GM23338 (cell line): ENCODE measurements at regions not wholly inside any gene's neighbourhood (a gene's known extent, or its start where the extent isn't known, plus 50 kb on each side); places are given as distances from the start of the nearest gene placed in this dataset.

ENCODE experiments used
- ATAC-seq: fragments of 200-7000 bp; cut with Tn5 transposase; 3 replicates; pipeline ENCODE4 v1.9.1; 2020
- DNase-seq: peaks from one replicate; pipeline ENCODE4 v3.0.0-alpha.2; 2015; ENCODE audit warnings: low spot score
- H2AFZ ChIP-seq: fragments of 200-600 bp; sonication (generic); 2 replicates; pipeline ENCODE4 v1.8.0; 2016; ENCODE audit warnings: antibody characterized with exemption, mild to moderate bottlenecking, moderate library complexity
- H3F3A ChIP-seq: fragments of 200-600 bp; sonication (generic); replicated peaks from 2 replicates; pipeline ENCODE4 v1.8.0; 2017; ENCODE audit warnings: antibody characterized with exemption, mixed run types, low read depth
- H3K27ac ChIP-seq: fragments of 200-600 bp; sonication (generic); 2 replicates; pipeline ENCODE4 v1.6.1; 2016; ENCODE audit warnings: low read depth
- H3K27me3 ChIP-seq: fragments of 200-600 bp; sonication (generic); 2 replicates; pipeline ENCODE4 v1.8.0; 2016; ENCODE audit warnings: mild to moderate bottlenecking, mixed run types, moderate library complexity; ENCODE audit not compliant: insufficient read depth
- H3K36me3 ChIP-seq: fragments of 200-600 bp; sonication (generic); 2 replicates; pipeline ENCODE4 v1.8.0; 2016; ENCODE audit warnings: mild to moderate bottlenecking; ENCODE audit not compliant: insufficient read depth
- H3K4me1 ChIP-seq: fragments of 200-600 bp; sonication (generic); 2 replicates; pipeline ENCODE4 v1.8.0; 2016; ENCODE audit warnings: mild to moderate bottlenecking, moderate library complexity; ENCODE audit not compliant: insufficient read depth
- H3K4me2 ChIP-seq: fragments of 200-600 bp; sonication (generic); 2 replicates; pipeline ENCODE4 v1.7.1; 2017; ENCODE audit warnings: mixed run types
- H3K4me3 ChIP-seq: fragments of 200-600 bp; sonication (generic); 2 replicates; pipeline ENCODE4 v1.6.1; 2016; ENCODE audit warnings: mixed run types
- H3K79me2 ChIP-seq: fragments of 200-600 bp; sonication (generic); replicated peaks from 2 replicates; pipeline ENCODE4 v1.8.0; 2017; ENCODE audit warnings: mild to moderate bottlenecking; ENCODE audit not compliant: insufficient read depth
- H3K9me2 ChIP-seq: fragments of 200-600 bp; sonication (generic); 2 replicates; pipeline ENCODE4 v1.8.0; 2017; ENCODE audit not compliant: insufficient read depth
- H4K20me1 ChIP-seq: fragments of 200-600 bp; sonication (generic); replicated peaks from 2 replicates; pipeline ENCODE4 v1.8.0; 2017; ENCODE audit warnings: mild to moderate bottlenecking; ENCODE audit not compliant: insufficient read depth
- H3K27ac Mint-ChIP-seq: 2 replicates; pipeline ENCODE4 v1.8.0; 2020; ENCODE audit warnings: inconsistent platforms, mild to moderate bottlenecking, moderate library complexity, mixed read lengths
- H3K27me3 Mint-ChIP-seq: 3 replicates; pipeline ENCODE4 v1.8.0; 2022; ENCODE audit warnings: low read depth, mild to moderate bottlenecking, moderate library complexity, mixed read lengths, inconsistent platforms; ENCODE audit not compliant: insufficient read depth, poor library complexity
- H3K36me3 Mint-ChIP-seq: 3 replicates; pipeline ENCODE4 v1.8.0; 2021; ENCODE audit warnings: low read depth, mild to moderate bottlenecking, inconsistent platforms, moderate library complexity, mixed read lengths
- H3K4me1 Mint-ChIP-seq: 3 replicates; pipeline ENCODE4 v1.8.0; 2020; ENCODE audit warnings: mild to moderate bottlenecking, inconsistent platforms, mixed read lengths
- H3K4me3 Mint-ChIP-seq: 3 replicates; pipeline ENCODE4 v1.8.0; 2021; ENCODE audit warnings: moderate library complexity, mild to moderate bottlenecking, inconsistent platforms, mixed read lengths
- H3K9me3 Mint-ChIP-seq: 3 replicates; pipeline ENCODE4 v1.8.0; 2020; ENCODE audit warnings: moderate library complexity, mild to moderate bottlenecking, inconsistent platforms, mixed read lengths
- CREB1 ChIP-seq: fragments of 250-450 bp; sonication (Bioruptor Pico); IDR thresholded peaks from 2 replicates; pipeline ENCODE4 v1.5.0; 2020; ENCODE audit warnings: low read depth, mild to moderate bottlenecking, moderate library complexity
- EZH2 ChIP-seq: fragments of 200-600 bp; sonication (generic); IDR thresholded peaks from one replicate; pipeline ENCODE4 v1.8.0; 2017; ENCODE audit warnings: antibody characterized with exemption, mild to moderate bottlenecking, low read depth; ENCODE audit not compliant: unreplicated experiment
- JUNB ChIP-seq: IDR thresholded peaks from one replicate; pipeline ENCODE4 v1.6.1; 2016; ENCODE audit warnings: antibody characterized with exemption; ENCODE audit not compliant: unreplicated experiment
- POLR2AphosphoS5 ChIP-seq: IDR thresholded peaks from 2 replicates; pipeline ENCODE4 v1.6.1; 2016; ENCODE audit warnings: antibody characterized with exemption, low read depth
- ZNF114 ChIP-seq: fragments of 250-450 bp; sonication (Bioruptor Pico); IDR thresholded peaks from 2 replicates; pipeline ENCODE4 v1.5.0; 2020; ENCODE audit warnings: mild to moderate bottlenecking, moderate library complexity
- TF ChIP-seq, protein P1 (sequence below): fragments of 250-450 bp; sonication (Bioruptor Pico); IDR thresholded peaks from 2 replicates; pipeline ENCODE4 v1.5.0; 2020; ENCODE audit warnings: mild to moderate bottlenecking, moderate library complexity
- TF ChIP-seq, protein P2 (sequence below), 2 experiments: fragments of 200-600 bp in 1 of 2; sonication (generic) in 1 of 2; conservative IDR thresholded peaks; 2 replicates each; pipeline versions ENCODE4 v1.5.1 to v1.6.1; 2016 to 2017; ENCODE audit warnings: antibody characterized with exemption in 2 of 2, low read depth in 2 of 2, mild to moderate bottlenecking in 2 of 2, moderate library complexity in 1 of 2

GRCh38 chr7:378041-378420, 88.1 kb downstream of the FOXL3 start (continued):
- TF ChIP-seq, protein P1, sequence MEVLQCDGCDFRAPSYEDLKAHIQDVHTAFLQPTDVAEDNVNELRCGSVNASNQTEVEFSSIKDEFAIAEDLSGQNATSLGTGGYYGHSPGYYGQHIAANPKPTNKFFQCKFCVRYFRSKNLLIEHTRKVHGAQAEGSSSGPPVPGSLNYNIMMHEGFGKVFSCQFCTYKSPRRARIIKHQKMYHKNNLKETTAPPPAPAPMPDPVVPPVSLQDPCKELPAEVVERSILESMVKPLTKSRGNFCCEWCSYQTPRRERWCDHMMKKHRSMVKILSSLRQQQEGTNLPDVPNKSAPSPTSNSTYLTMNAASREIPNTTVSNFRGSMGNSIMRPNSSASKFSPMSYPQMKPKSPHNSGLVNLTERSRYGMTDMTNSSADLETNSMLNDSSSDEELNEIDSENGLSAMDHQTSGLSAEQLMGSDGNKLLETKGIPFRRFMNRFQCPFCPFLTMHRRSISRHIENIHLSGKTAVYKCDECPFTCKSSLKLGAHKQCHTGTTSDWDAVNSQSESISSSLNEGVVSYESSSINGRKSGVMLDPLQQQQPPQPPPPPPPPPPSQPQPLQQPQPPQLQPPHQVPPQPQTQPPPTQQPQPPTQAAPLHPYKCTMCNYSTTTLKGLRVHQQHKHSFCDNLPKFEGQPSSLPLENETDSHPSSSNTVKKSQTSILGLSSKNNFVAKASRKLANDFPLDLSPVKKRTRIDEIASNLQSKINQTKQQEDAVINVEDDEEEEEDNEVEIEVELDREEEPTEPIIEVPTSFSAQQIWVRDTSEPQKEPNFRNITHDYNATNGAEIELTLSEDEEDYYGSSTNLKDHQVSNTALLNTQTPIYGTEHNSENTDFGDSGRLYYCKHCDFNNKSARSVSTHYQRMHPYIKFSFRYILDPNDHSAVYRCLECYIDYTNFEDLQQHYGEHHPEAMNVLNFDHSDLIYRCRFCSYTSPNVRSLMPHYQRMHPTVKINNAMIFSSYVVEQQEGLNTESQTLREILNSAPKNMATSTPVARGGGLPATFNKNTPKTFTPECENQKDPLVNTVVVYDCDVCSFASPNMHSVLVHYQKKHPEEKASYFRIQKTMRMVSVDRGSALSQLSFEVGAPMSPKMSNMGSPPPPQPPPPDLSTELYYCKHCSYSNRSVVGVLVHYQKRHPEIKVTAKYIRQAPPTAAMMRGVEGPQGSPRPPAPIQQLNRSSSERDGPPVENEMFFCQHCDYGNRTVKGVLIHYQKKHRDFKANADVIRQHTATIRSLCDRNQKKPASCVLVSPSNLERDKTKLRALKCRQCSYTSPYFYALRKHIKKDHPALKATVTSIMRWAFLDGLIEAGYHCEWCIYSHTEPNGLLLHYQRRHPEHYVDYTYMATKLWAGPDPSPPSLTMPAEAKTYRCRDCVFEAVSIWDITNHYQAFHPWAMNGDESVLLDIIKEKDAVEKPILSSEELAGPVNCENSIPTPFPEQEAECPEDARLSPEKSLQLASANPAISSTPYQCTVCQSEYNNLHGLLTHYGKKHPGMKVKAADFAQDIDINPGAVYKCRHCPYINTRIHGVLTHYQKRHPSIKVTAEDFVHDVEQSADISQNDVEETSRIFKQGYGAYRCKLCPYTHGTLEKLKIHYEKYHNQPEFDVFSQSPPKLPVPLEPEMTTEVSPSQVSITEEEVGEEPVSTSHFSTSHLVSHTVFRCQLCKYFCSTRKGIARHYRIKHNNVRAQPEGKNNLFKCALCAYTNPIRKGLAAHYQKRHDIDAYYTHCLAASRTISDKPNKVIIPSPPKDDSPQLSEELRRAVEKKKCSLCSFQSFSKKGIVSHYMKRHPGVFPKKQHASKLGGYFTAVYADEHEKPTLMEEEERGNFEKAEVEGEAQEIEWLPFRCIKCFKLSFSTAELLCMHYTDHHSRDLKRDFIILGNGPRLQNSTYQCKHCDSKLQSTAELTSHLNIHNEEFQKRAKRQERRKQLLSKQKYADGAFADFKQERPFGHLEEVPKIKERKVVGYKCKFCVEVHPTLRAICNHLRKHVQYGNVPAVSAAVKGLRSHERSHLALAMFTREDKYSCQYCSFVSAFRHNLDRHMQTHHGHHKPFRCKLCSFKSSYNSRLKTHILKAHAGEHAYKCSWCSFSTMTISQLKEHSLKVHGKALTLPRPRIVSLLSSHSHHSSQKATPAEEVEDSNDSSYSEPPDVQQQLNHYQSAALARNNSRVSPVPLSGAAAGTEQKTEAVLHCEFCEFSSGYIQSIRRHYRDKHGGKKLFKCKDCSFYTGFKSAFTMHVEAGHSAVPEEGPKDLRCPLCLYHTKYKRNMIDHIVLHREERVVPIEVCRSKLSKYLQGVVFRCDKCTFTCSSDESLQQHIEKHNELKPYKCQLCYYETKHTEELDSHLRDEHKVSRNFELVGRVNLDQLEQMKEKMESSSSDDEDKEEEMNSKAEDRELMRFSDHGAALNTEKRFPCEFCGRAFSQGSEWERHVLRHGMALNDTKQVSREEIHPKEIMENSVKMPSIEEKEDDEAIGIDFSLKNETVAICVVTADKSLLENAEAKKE (CRISPR knock-in tag): no peak
- TF ChIP-seq JUNB (no peak), CREB1 (CRISPR knock-in tag) (no peak), ZNF114 (no peak)

- Mint-ChIP-seq H3K4me3 (peak overlapping the region; percentile 68; the same call in 2 of the 3 replicates), H3K4me1 (peaks cover 4% of the 10 kb centered on the region; the same call in 2 of the 3 replicates), H3K36me3 (no peaks in the 10 kb centered on the region; the same call in 2 of the 3 replicates), H3K27ac (no peak overlapping the region), H3K27me3 (peaks cover 8% of the 10 kb centered on the region), H3K9me3 (peaks cover 7% of the 10 kb centered on the region)
- H3K27ac ChIP-seq: no peak overlapping the region
- no peaks in the 10 kb centered on the region for H3F3A ChIP-seq
- no peak; the same call in none of the 3 replicates for ATAC-seq
- no peaks in the 10 kb centered on the region for H3K9me2 ChIP-seq
- no peaks in the 10 kb centered on the region for H3K27me3 ChIP-seq
- peak overlapping the region; percentile 84 for H2AFZ ChIP-seq
- no peaks in the 10 kb centered on the region for H4K20me1 ChIP-seq
- peak overlapping the region; percentile 66 for H3K4me2 ChIP-seq
- peak overlapping the region; percentile 40; the same call in 1 of the 2 replicates for H3K4me3 ChIP-seq
- no peaks in the 10 kb centered on the region for H3K4me1 ChIP-seq
- no peaks in the 10 kb centered on the region for H3K79me2 ChIP-seq
- no peak for DNase-seq
- no peaks in the 10 kb centered on the region for H3K36me3 ChIP-seq
- TF ChIP-seq, protein P2, sequence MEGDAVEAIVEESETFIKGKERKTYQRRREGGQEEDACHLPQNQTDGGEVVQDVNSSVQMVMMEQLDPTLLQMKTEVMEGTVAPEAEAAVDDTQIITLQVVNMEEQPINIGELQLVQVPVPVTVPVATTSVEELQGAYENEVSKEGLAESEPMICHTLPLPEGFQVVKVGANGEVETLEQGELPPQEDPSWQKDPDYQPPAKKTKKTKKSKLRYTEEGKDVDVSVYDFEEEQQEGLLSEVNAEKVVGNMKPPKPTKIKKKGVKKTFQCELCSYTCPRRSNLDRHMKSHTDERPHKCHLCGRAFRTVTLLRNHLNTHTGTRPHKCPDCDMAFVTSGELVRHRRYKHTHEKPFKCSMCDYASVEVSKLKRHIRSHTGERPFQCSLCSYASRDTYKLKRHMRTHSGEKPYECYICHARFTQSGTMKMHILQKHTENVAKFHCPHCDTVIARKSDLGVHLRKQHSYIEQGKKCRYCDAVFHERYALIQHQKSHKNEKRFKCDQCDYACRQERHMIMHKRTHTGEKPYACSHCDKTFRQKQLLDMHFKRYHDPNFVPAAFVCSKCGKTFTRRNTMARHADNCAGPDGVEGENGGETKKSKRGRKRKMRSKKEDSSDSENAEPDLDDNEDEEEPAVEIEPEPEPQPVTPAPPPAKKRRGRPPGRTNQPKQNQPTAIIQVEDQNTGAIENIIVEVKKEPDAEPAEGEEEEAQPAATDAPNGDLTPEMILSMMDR (conservative IDR thresholded peaks at IDR 0.05; ENCODE audit: low read depth in 2 of 2): no peak
- TF ChIP-seq EZH2 (no peak), POLR2AphosphoS5 (no peak), JUNB (no peak)
Measured at GRCh38 chr7:378551-379455, 88.8 kb downstream of the FOXL3 start.
